ENCODE measurements at regions not wholly inside any gene's neighbourhood (a gene's known extent, or its start where the extent isn't known, plus 50 kb on each side); places are given as distances from the start of the nearest gene placed in this dataset.

- no peak overlapping the region for H3K4me3 Mint-ChIP-seq
- no peaks in the 10 kb centered on the region for H3K4me1 Mint-ChIP-seq (ENCODE audit: low read depth)
- H3K27ac Mint-ChIP-seq: no peak overlapping the region
- no peaks in the 10 kb centered on the region for H3K9me3 Mint-ChIP-seq (ENCODE audit: low read depth)
- no peaks in the 10 kb centered on the region for H3K36me3 Mint-ChIP-seq
- no peaks in the 10 kb centered on the region for H3K27me3 Mint-ChIP-seq
Measured at GRCh38 chr2:146893500-146894041, 951.3 kb upstream of the ACVR2A start.

- no peak overlapping the region for H3K4me3 Mint-ChIP-seq
- H3K27me3 Mint-ChIP-seq: no peaks in the 10 kb centered on the region
- H3K4me1 Mint-ChIP-seq (ENCODE audit: low read depth): no peaks in the 10 kb centered on the region
- no peak overlapping the region for H3K27ac Mint-ChIP-seq
- H3K9me3 Mint-ChIP-seq (ENCODE audit: low read depth): no peaks in the 10 kb centered on the region
- H3K36me3 Mint-ChIP-seq: no peaks in the 10 kb centered on the region
Measured at GRCh38 chr2:146890491-146890890, 954.3 kb upstream of the ACVR2A start.

GRCh38 chr2:146879882-146880281 is 964.9 kb upstream of the ACVR2A start:
- H3K9me3 Mint-ChIP-seq (ENCODE audit: low read depth): no peaks in the 10 kb centered on the region
- no peaks in the 10 kb centered on the region for H3K4me1 Mint-ChIP-seq (ENCODE audit: low read depth)
- H3K27ac Mint-ChIP-seq: no peak overlapping the region
- peaks cover 2% of the 10 kb centered on the region for H3K27me3 Mint-ChIP-seq
- no peak overlapping the region for H3K4me3 Mint-ChIP-seq
- no peaks in the 10 kb centered on the region for H3K36me3 Mint-ChIP-seq

- Mint-ChIP-seq H3K4me1 (ENCODE audit: low read depth) (no peaks in the 10 kb centered on the region), H3K27me3 (no peaks in the 10 kb centered on the region), H3K36me3 (no peaks in the 10 kb centered on the region), H3K4me3 (no peak overlapping the region), H3K27ac (no peak overlapping the region), H3K9me3 (ENCODE audit: low read depth) (no peaks in the 10 kb centered on the region)
Measured at GRCh38 chr2:146874260-146874658, 970.6 kb upstream of the ACVR2A start.

- Mint-ChIP-seq H3K27ac (no peak overlapping the region), H3K36me3 (no peaks in the 10 kb centered on the region), H3K4me1 (ENCODE audit: low read depth) (no peaks in the 10 kb centered on the region), H3K9me3 (ENCODE audit: low read depth) (no peaks in the 10 kb centered on the region), H3K27me3 (no peaks in the 10 kb centered on the region), H3K4me3 (no peak overlapping the region)
Measured at GRCh38 chr2:146873646-146874259, 971.1 kb upstream of the ACVR2A start.

- Mint-ChIP-seq H3K9me3 (ENCODE audit: low read depth) (no peaks in the 10 kb centered on the region), H3K4me1 (ENCODE audit: low read depth) (no peaks in the 10 kb centered on the region), H3K36me3 (no peaks in the 10 kb centered on the region), H3K4me3 (no peak overlapping the region), H3K27me3 (no peaks in the 10 kb centered on the region), H3K27ac (no peak overlapping the region)
Measured at GRCh38 chr2:146873056-146873455, 971.8 kb upstream of the ACVR2A start.

GRCh38 chr2:146870691-146871090 is 974.1 kb upstream of the ACVR2A start:
- Mint-ChIP-seq H3K4me1 (ENCODE audit: low read depth) (no peaks in the 10 kb centered on the region), H3K4me3 (no peak overlapping the region), H3K27ac (no peak overlapping the region), H3K27me3 (no peaks in the 10 kb centered on the region), H3K9me3 (ENCODE audit: low read depth) (peaks cover under 1% of the 10 kb centered on the region), H3K36me3 (no peaks in the 10 kb centered on the region)

GRCh38 chr2:146869328-146869727 is 975.5 kb upstream of the ACVR2A start:
- Mint-ChIP-seq H3K27me3 (no peaks in the 10 kb centered on the region), H3K36me3 (no peaks in the 10 kb centered on the region), H3K27ac (no peak overlapping the region), H3K4me1 (ENCODE audit: low read depth) (no peaks in the 10 kb centered on the region), H3K4me3 (no peak overlapping the region), H3K9me3 (ENCODE audit: low read depth) (peaks cover 13% of the 10 kb centered on the region)

- H3K9me3 Mint-ChIP-seq (ENCODE audit: low read depth): peaks cover 14% of the 10 kb centered on the region
- H3K4me1 Mint-ChIP-seq (ENCODE audit: low read depth): no peaks in the 10 kb centered on the region
- H3K36me3 Mint-ChIP-seq: no peaks in the 10 kb centered on the region
- H3K27me3 Mint-ChIP-seq: no peaks in the 10 kb centered on the region
- no peak overlapping the region for H3K27ac Mint-ChIP-seq
- H3K4me3 Mint-ChIP-seq: no peak overlapping the region
Measured at GRCh38 chr2:146868051-146868450, 976.8 kb upstream of the ACVR2A start.

- H3K4me3 Mint-ChIP-seq: no peak overlapping the region
- no peaks in the 10 kb centered on the region for H3K27me3 Mint-ChIP-seq
- no peaks in the 10 kb centered on the region for H3K4me1 Mint-ChIP-seq (ENCODE audit: low read depth)
- peaks cover 14% of the 10 kb centered on the region for H3K9me3 Mint-ChIP-seq (ENCODE audit: low read depth)
- no peak overlapping the region for H3K27ac Mint-ChIP-seq
- no peaks in the 10 kb centered on the region for H3K36me3 Mint-ChIP-seq
Measured at GRCh38 chr2:146867477-146867986, 977.3 kb upstream of the ACVR2A start.

GRCh38 chr2:146853741-146854444 is 990.9 kb upstream of the ACVR2A start:
- no peak overlapping the region for H3K4me3 Mint-ChIP-seq

GRCh38 chr2:146852661-146853060 is 992.2 kb upstream of the ACVR2A start:
- Mint-ChIP-seq H3K27me3 (no peaks in the 10 kb centered on the region), H3K36me3 (no peaks in the 10 kb centered on the region), H3K4me1 (ENCODE audit: low read depth) (no peaks in the 10 kb centered on the region), H3K9me3 (ENCODE audit: low read depth) (no peaks in the 10 kb centered on the region), H3K4me3 (no peak overlapping the region), H3K27ac (no peak overlapping the region)

More at GRCh38 chr2:146853741-146854444, 990.9 kb upstream of the ACVR2A start:
- Mint-ChIP-seq H3K27me3 (no peaks in the 10 kb centered on the region), H3K4me1 (ENCODE audit: low read depth) (no peaks in the 10 kb centered on the region), H3K27ac (no peak overlapping the region), H3K9me3 (ENCODE audit: low read depth) (no peaks in the 10 kb centered on the region), H3K36me3 (no peaks in the 10 kb centered on the region)

GRCh38 chr2:146850746-146851145 is 994.1 kb upstream of the ACVR2A start:
- Mint-ChIP-seq H3K27ac (no peak overlapping the region), H3K4me3 (no peak overlapping the region), H3K9me3 (ENCODE audit: low read depth) (no peaks in the 10 kb centered on the region), H3K27me3 (no peaks in the 10 kb centered on the region), H3K4me1 (ENCODE audit: low read depth) (no peaks in the 10 kb centered on the region), H3K36me3 (no peaks in the 10 kb centered on the region)

- no peak overlapping the region for H3K27ac Mint-ChIP-seq
- H3K4me1 Mint-ChIP-seq (ENCODE audit: low read depth): no peaks in the 10 kb centered on the region
- no peaks in the 10 kb centered on the region for H3K27me3 Mint-ChIP-seq
- H3K4me3 Mint-ChIP-seq: no peak overlapping the region
- peaks cover 5% of the 10 kb centered on the region for H3K9me3 Mint-ChIP-seq (ENCODE audit: low read depth)
- H3K36me3 Mint-ChIP-seq: no peaks in the 10 kb centered on the region
Measured at GRCh38 chr2:146847846-146848245, 997.0 kb upstream of the ACVR2A start.

- Mint-ChIP-seq H3K4me3 (no peak overlapping the region), H3K27me3 (no peaks in the 10 kb centered on the region), H3K27ac (no peak overlapping the region), H3K4me1 (ENCODE audit: low read depth) (no peaks in the 10 kb centered on the region), H3K9me3 (ENCODE audit: low read depth) (peaks cover 5% of the 10 kb centered on the region), H3K36me3 (no peaks in the 10 kb centered on the region)
Measured at GRCh38 chr2:146844226-146844990, 1000.4 kb upstream of the ACVR2A start.

All from activated naive CD8-positive, alpha-beta T cell (primary cell).